Hippocampal formation (tissue), 2 donors: ENCODE measurements at regions not wholly inside any gene's neighbourhood (a gene's known extent, or its start where the extent isn't known, plus 50 kb on each side); places are given as distances from the start of the nearest gene placed in this dataset.

Experiments used
- DNase-seq, 2 donors: peaks; one replicate each; lab custom pipeline; 2025; lab: John Stamatoyannopoulos, UW

DNA sequence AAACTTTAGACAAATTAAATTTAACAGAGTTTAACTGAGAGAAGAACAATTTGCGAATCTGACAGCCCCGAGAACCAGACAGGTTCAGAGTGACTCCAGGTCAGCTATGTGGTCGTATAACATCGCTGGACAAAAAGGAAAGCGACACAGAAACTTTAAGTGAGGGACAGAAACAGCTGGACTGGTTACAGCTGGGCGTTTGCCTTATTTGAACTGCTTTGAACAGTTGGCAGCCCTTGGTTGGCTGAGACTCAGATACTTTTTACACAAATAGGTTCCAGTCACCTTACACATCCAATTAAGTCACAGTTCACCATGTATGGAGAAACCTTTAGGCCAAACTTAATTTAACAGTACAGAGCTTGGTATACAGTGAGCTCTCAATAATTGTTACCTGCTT lies 436.9 kb downstream of the GUCY1A2 start:
- no peak for DNase-seq

DNA sequence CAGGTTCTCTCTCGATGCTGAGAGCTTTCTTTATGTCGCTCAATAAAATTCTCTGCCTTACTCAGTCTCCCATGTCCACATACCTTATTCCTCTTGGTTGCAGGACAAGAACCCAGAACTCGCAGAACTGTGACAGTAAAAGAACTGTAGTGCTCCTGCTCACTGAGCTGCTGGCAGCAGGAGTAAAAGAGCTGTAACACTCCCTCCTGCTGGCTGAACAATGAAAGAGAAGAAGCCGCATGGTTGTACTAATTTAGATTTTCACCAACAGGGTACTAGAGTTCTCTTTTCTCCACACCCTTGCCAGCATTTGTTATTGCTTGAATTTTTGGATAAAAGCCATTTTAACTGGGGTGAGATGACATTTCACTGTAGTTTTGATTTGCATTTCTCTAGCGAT lies 433.2 kb downstream of the GUCY1A2 start:
- DNase-seq, result no peak

DNA sequence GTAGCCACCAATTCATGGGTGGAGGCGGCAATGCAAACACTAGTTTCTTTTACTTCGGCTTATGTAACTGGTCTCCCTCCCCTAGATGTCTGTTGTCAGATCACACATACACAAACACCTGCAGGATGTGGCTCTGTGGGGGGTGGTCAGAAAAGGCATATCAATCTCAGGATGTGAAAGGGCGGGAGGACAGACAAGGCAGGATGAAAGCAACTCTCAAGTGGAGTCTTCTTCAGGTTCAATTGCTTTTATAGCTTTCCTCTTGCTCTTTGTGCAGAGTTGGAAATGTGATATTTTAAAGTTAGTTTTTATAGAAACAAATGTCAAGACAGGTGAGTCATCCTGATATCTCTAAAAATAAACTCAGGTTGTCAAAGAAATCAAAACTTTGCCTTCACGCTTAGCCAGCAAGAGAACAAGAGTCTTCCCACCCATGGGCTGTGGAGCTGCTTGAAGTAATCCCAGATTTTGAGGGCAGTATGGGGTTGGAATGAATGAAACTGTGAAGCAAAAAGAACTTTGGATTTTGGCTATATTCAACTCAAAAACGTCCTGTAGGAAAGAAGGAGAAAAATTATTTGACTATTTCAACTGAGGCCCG lies 423.4 kb downstream of the GUCY1A2 start:
- no peak for DNase-seq

- DNase-seq, result no peak
These were observed 416.5 kb downstream of the GUCY1A2 start for GRCh38 chr11:106601684-106602297.

DNA sequence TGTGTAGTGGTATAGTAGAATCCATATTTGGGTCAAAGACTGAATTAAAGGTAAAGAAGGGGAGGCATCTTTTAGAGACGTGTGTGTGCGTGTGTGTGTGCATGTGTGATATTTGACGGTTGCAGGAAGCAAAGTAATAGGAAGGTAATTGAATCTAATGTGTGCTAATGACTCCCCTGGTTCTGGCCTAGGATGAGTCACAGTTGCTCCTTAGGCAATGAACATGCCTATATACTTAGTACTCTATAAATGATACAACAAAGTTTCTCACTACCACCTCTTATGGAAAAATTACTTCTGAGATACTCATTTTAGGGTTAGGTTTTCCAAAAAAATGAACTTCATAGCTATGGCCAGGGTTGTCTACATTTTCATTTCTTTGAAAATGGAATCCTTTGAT lies 409.6 kb downstream of the GUCY1A2 start:
- no peak for DNase-seq

DNA sequence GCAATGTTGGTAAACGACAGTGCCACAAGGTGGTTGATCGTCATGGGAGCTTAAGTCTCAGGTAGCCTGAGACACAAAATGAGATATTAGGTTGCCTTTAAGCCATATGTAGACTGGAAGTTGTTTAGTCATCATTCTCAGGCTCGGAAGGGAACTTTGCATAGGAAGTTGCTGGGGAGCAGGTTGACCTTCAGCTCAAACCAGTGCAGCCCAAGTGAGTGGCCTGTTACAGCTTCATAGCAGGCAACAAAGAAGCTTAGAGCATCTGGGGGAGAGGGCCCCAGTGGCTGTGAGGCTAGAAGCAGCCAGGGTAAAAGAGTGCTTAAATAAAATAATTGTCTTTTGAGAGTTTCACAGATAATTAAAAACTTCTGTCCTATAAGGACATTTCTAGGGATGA lies 404.0 kb downstream of the GUCY1A2 start:
- DNase-seq, result no peak

DNA sequence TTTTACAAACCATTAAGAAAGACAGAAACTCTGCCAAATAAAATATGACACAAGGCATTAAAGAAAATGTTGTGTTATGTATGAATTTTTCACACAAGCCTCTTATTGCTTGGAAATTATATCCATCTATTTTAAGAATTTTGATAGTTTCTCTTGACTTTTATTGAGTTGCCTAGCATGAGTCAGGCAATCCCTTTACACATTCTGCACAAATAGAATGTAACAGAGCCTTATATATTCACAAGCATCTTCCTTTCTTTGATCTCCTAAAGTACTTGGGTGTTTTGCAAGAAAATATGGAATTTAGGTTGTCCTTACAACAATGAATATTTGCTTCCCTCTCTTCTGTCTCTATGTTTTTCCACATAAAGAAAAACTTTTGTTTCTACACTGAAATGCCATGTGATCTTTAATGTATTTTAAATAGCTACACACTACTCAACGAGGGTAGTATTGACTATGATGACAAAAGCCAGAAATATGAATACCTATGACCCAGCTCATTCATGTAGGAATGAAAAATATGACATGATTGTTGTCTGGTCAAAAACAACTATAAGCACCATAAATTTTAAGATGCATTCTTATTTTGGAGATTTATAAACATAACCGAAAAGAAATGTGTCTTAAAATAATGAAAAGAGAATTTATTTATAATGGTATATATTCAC lies 398.8 kb downstream of the GUCY1A2 start:
- DNase-seq, result no peak

- no peak for DNase-seq
These were observed 396.8 kb downstream of the GUCY1A2 start for GRCh38 chr11:106621484-106621883.
